ENCODE measurements at regions not wholly inside any gene's neighbourhood (a gene's known extent, or its start where the extent isn't known, plus 50 kb on each side); places are given as distances from the start of the nearest gene placed in this dataset.

DNA sequence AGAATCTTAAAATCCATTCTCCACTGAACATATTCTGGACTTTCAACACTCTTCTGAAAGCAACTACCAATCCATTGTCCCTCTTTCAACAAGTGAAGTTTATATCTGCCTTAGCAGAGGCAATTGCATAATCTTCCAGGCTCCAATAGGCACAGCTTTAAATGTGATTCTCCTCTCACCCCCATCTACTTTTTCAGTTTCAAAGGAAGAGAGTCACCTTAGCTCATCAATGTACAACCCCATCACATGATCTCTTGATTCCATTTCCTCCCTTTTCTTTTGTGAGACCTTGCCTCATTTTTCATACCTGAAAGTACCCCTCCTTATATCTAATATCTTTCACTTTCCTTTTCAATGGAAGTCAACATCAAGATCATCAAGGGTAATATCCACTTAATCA, 921.7 kb upstream of the EPHA5 start:
- H3K4me1 ChIP-seq (ENCODE audit: insufficient read depth) = no peaks in the 10 kb centered on the region
- DNase-seq = no peak
- no peaks in the 10 kb centered on the region for H3K9me3 ChIP-seq
- no peaks in the 10 kb centered on the region for H3K27me3 ChIP-seq
- H3K27ac ChIP-seq = no peak overlapping the region
- intact Hi-C loops (cut with DNase I) = no loop called here
- H3K36me3 ChIP-seq = no peaks in the 10 kb centered on the region
- no peak overlapping the region for H3K4me3 ChIP-seq
- no peak for TF ChIP-seq POLR2A (IDR thresholded peaks at IDR 0.05)
- no peak for TF ChIP-seq EP300 (IDR thresholded peaks at IDR 0.05)
- TF ChIP-seq, protein P1, sequence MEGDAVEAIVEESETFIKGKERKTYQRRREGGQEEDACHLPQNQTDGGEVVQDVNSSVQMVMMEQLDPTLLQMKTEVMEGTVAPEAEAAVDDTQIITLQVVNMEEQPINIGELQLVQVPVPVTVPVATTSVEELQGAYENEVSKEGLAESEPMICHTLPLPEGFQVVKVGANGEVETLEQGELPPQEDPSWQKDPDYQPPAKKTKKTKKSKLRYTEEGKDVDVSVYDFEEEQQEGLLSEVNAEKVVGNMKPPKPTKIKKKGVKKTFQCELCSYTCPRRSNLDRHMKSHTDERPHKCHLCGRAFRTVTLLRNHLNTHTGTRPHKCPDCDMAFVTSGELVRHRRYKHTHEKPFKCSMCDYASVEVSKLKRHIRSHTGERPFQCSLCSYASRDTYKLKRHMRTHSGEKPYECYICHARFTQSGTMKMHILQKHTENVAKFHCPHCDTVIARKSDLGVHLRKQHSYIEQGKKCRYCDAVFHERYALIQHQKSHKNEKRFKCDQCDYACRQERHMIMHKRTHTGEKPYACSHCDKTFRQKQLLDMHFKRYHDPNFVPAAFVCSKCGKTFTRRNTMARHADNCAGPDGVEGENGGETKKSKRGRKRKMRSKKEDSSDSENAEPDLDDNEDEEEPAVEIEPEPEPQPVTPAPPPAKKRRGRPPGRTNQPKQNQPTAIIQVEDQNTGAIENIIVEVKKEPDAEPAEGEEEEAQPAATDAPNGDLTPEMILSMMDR (IDR thresholded peaks at IDR 0.05) = no peak

DNA sequence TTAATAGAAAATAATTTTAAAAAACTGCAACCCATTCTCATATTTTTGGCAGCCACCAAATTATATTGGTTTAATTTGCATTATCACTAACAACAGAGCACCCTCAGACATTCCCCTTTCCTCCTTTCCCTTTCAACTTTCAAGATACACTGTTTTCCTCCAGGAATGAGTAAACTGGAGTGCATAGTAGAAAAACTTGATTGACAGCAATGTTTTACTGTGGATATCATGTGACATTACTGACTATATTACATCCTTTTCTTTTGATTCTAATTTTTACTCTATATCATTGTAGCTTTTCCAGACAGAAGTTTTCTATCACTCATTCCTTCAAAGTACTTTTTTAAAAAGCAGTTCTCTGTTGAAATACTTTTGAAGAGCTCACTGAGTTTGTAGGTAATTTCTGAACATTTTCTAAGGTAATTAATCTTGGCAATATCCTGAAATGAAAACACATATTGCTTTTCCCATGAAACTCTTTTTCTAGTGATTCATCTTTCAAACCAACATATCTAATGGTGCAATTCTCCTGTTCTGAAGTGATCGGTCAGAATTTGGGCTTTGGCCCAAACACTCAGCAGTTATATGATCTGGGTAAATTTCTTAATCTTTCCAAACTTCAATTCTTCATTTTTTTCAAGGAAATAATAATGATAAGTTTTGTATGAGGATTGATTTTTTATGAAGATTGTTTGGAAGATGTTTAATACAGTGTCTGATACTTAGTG, 920.4 kb upstream of the EPHA5 start:
- no peaks in the 10 kb centered on the region for H3K4me1 ChIP-seq (ENCODE audit: insufficient read depth)
- no peak overlapping the region for H3K27ac ChIP-seq
- H3K4me3 ChIP-seq = no peak overlapping the region
- DNase-seq = no peak
- H3K27me3 ChIP-seq = no peaks in the 10 kb centered on the region
- TF ChIP-seq EP300 (IDR thresholded peaks at IDR 0.05) = no peak
- TF ChIP-seq POLR2A (IDR thresholded peaks at IDR 0.05) = no peak
- TF ChIP-seq, protein P1 (IDR thresholded peaks at IDR 0.05) = no peak
- H3K36me3 ChIP-seq = no peaks in the 10 kb centered on the region
- H3K9me3 ChIP-seq = no peaks in the 10 kb centered on the region
- intact Hi-C loops (cut with DNase I) = no loop called here
- WGBS, 3 donors = 83 to 84% (median 84%) methylated on average over 1 of the region's 1 CpG

DNA sequence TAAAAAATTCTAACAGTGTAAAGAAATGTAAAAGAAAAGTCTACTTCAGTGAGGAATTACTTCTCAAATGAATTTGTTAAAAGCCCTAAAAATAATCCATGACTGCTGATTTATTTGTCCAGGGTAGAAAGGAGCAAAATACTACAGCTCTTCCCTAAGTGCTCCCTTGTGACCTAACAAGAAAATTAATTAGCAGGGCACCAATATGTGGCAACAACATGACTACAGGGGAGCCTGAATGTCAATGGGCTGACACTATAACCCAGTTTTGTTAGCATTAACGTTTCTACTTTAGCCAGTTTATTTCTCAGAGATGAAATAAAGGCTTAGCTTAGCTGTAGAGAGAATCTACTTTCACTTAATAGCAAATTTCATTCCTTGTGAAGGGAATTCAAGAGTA, 918.9 kb upstream of the EPHA5 start:
- 31 to 40% (median 32%) methylated on average over 1 of the region's 1 CpG for whole genome bisulfite sequencing, 3 donors
- H3K27ac ChIP-seq = no peak overlapping the region

DNA sequence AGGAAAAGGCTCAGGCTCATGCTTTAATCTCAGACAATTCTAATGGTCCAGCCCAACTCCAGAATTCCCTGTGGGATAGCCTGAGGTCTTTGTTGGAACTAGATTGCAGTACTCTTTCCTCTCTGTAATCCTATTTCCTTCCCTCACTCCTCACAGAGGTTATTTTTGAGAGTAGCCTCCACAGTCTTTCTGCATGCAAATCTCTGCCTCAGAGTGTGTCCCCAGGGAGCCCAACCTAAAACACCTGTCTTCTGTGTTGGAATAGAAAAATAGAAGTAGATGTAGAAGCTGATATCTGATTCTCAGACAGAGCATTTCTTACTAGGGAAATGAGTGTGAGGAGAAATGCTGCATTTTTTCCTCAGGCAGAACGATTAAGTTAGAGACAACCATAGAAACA, 915.5 kb upstream of the EPHA5 start:
- no peaks in the 10 kb centered on the region for H3K9me3 ChIP-seq
- H3K27me3 ChIP-seq = no peaks in the 10 kb centered on the region
- TF ChIP-seq POLR2A (IDR thresholded peaks at IDR 0.05) (no peak), EP300 (IDR thresholded peaks at IDR 0.05) (no peak)
- TF ChIP-seq, protein P1 (IDR thresholded peaks at IDR 0.05) = no peak
- 68 to 81% (median 79%) methylated on average over 1 of the region's 1 CpG for WGBS, 3 donors
- no peak for DNase-seq
- H3K4me3 ChIP-seq = no peak overlapping the region
- H3K4me1 ChIP-seq (ENCODE audit: insufficient read depth) = no peaks in the 10 kb centered on the region
- intact Hi-C loops (cut with DNase I) = no loop called here
- no peak overlapping the region for H3K27ac ChIP-seq
- no peaks in the 10 kb centered on the region for H3K36me3 ChIP-seq

More for the DNA sequence above, 918.9 kb upstream of the EPHA5 start:
- Histone ChIP-seq H3K4me3 (no peak overlapping the region), H3K9me3 (no peaks in the 10 kb centered on the region), H3K4me1 (ENCODE audit: insufficient read depth) (no peaks in the 10 kb centered on the region), H3K27me3 (no peaks in the 10 kb centered on the region), H3K36me3 (no peaks in the 10 kb centered on the region)
- intact Hi-C loops (cut with DNase I) = no loop called here
- TF ChIP-seq POLR2A (IDR thresholded peaks at IDR 0.05) (no peak), EP300 (IDR thresholded peaks at IDR 0.05) (no peak)
- TF ChIP-seq, protein P1 (IDR thresholded peaks at IDR 0.05) = no peak
- DNase-seq = no peak

All from ovary (tissue), 7 donors.